HG02678 (cell line): ENCODE measurements at regions not wholly inside any gene's neighbourhood (a gene's known extent, or its start where the extent isn't known, plus 50 kb on each side); places are given as distances from the start of the nearest gene placed in this dataset.
"Not testable (repeated sequence)": the region's sequence is repeated elsewhere in the genome, so short reads cannot be mapped to it uniquely, and the experiment has no call there.

ENCODE experiments used
- ATAC-seq: cut with Tn5 transposase; IDR thresholded peaks from one replicate; pipeline ENCODE4 v1.9.1; 2021; ENCODE audit warnings: mild to moderate bottlenecking, moderate library complexity; ENCODE audit not compliant: unreplicated experiment

DNA sequence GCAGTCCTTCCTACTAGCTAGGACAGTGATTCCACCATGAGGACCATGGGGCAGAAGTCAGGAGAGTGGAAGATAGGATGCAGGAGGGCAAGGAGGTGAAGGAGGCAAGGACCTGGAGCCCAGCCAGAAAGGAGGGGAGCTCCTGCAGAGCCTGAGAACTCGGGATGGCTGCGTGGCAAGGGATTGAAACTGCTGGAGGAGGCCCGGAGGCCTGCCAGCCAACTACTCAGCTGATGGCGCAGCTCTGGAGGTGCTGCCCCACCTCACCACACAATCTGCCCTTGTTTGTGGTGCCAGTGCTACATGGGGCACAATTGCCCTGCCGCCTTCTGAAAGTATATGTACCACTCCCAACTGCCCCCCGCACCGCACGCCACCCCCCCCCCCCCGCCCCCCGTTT is 307.3 kb upstream of the CHRNA7 start:
- not testable (repeated sequence) for ATAC-seq

- ATAC-seq = not testable (repeated sequence)
Measured at GRCh38 chr15:31724903-31725302, 305.4 kb upstream of the CHRNA7 start.

- not testable (repeated sequence) for ATAC-seq
Measured at GRCh38 chr15:31725619-31726018, 304.7 kb upstream of the CHRNA7 start.

DNA sequence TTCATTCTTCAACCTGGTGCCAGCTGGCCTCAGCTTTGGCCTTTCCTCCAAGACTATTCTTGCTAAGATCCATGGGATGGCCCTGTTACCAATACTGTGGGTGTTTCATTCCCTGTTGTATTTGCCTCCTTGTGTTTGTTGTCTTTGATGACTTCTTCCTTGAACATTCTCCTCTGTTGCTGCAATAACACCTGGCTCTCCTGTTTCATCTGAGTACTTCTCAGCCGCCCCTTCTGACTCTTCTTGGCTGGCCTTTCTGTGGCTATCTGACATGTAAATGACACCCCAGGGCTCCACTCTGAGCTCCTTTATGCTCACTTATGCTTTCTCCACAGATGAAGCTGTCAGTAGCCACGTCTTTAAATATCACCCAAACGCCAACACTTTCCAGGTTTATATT is 302.7 kb upstream of the CHRNA7 start:
- no peak for ATAC-seq

DNA sequence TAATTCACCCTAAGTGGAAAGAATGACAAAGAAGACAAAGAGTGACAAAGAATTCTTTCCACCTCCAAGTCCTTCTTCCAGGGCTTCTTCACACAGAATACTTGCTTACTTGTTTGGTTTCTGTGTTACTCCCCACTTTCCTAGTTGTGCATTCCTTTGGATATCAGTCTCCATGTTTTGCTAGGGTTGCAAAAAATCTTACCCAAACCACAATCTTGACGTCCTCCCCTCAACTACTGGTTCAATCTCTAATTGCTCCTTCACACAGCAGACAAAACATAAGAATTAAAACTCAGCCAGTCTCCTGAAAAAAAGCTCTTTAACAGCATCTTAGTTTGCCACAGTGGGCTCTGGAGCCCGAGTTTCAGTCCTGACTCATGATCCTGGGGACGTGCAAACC is 297.6 kb upstream of the CHRNA7 start:
- ATAC-seq = no peak

- ATAC-seq = no peak
Measured at GRCh38 chr15:31733424-31733823, 296.9 kb upstream of the CHRNA7 start.

- no peak for ATAC-seq
Measured at GRCh38 chr15:31740203-31740602, 290.1 kb upstream of the CHRNA7 start.

GRCh38 chr15:31745841-31746240 is 284.5 kb upstream of the CHRNA7 start:
- ATAC-seq = no peak

GRCh38 chr15:31752065-31752762 is 278.1 kb upstream of the CHRNA7 start:
- ATAC-seq = no peak

GRCh38 chr15:31752905-31753304 is 277.4 kb upstream of the CHRNA7 start:
- no peak for ATAC-seq

GRCh38 chr15:31758126-31758525 is 272.2 kb upstream of the CHRNA7 start:
- ATAC-seq = no peak

DNA sequence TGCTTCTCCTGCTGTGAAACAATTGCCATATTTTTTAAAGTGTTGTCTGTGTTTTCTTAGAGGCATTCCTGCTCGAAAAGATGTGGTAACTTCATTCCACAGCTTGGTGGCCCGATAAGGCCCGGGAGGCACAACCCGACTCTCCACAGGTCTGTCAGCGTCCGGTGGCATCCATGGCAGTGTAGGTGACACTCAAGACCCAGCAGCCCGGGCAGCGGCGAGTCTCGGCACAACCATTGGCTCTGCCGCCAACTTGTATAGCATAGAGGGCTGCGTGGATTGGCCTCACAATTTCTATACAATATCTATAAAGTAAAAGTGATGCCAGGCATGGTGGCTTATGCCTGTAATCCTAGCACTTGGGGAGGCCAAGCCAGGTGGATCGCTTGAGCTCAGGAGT is 262.3 kb upstream of the CHRNA7 start:
- no peak for ATAC-seq

- ATAC-seq = no peak
Measured at GRCh38 chr15:31774045-31774444, 256.3 kb upstream of the CHRNA7 start.

- no peak for ATAC-seq
Measured at GRCh38 chr15:31776039-31776438, 254.3 kb upstream of the CHRNA7 start.

DNA sequence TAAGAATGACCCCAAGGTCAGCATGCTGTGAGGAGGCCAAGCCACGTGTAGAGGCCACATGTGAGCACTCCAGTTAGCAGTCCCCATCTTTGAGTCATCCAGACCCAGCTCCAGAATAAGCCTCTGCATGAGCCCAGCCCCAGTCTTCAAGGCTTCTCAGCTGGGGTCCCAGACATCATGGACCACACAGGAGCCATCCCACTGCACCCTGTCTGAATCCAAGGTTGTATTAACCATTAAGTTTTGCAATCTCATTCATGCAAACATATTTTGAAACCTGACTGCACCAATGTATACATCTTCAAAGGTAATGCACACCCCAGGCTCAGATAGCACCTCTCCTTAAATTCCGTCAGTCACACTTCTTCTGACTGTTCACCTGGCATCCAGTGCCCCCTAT is 249.1 kb upstream of the CHRNA7 start:
- ATAC-seq = no peak

DNA sequence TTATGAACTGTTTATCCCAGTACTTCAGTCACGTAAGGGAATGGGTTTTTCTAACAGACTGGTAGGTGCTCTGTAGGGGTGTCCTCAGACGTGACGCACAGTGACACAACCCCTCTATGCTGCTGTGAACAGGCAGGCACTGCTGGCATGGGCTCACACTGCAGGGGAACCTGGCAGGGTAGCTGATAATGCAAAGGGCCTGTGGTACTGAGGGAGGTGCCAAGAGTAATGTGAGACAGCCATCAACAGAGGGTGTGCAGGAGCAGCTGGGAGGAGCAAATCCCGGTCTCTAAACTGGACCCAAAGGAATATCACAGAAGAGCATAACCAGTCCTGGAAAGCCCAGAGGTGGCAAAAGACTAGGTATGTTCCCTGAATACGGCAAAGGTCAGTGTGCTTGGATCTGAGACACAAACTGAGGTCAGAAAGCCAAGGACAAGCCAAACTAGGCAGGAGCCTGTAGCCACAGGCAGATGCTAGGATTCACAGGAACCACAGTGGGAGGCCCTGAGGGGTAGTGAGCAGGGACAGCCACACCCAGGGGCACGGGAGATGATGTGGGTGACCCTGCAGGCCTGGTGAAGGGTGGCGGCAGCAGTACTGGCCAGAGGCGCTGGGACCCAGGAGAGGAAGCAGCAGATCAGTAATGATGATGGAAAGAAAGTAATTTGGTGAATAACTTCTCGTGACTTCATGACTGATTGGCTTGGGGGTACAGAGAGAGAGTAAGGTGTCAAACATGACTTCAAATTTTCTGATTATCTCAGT is 248.1 kb upstream of the CHRNA7 start:
- ATAC-seq = no peak

DNA sequence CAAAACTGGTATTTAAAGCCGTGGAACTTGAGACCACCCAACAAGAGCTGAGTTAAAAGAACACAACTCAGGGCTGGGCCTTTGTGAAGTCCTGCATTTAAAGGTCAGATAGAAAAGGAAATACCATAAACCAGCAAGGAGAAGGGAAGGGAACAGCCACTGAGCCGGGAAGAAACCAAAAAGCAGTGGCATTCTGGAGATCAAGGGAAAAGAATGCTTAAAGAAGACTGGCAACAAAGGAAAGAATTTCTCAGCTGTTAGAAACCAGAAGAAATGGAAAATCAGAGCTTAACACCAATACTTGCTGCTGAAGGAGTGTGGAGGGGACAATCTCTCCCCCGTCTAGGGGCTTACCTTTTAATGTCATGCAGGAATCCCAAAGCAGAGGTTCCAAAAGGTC is 247.4 kb upstream of the CHRNA7 start:
- ATAC-seq = no peak

GRCh38 chr15:31786360-31786759 is 244.0 kb upstream of the CHRNA7 start:
- no peak for ATAC-seq

DNA sequence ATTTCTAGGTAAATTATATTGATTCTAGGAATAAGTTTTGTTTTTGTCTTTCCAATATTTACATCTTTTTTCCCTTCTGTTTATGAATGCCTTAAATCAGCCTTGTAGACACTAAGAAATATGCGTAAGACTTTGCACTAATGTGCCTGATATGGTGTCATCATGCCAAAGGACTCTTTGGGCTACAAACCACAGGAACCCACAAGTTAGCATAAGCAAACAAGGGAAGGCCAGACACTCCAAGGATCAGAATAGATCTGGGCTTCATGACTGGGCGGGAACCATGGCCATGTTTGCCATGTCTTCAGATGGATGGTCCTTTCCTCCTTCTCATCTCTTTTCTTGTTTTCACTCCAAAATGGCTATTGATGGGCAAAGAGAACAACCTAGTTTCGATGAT is 242.2 kb upstream of the CHRNA7 start:
- ATAC-seq = no peak

DNA sequence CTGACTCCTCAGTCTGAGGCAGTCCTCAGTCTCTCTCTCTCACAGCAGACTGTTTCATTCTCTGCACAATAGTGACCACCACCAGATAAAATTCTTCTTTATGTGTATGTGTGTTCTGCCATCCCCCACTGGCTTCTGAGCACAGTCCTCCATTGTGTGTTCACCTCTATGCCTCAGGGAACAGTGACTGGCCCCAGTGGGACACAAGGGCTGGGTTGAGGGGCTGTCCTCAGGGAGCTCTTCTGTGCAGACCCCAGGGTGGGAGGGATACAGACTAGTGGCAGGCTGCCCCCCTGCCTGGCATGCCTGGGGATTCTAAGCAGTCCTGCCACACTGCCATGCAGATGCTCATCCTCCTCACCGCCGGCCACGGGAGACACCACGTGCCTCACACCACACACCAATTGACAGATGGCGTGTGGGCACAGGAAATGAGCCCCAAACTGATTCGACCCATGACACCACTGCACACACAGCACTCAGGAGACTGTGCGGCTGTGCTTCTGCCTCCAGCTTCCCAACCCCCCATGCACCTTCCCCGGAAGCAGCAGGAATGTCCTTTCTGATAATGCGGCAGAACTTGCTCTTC is 237.6 kb upstream of the CHRNA7 start:
- ATAC-seq = no peak

- no peak for ATAC-seq
Measured at GRCh38 chr15:31799319-31799714, 231.0 kb upstream of the CHRNA7 start.

DNA sequence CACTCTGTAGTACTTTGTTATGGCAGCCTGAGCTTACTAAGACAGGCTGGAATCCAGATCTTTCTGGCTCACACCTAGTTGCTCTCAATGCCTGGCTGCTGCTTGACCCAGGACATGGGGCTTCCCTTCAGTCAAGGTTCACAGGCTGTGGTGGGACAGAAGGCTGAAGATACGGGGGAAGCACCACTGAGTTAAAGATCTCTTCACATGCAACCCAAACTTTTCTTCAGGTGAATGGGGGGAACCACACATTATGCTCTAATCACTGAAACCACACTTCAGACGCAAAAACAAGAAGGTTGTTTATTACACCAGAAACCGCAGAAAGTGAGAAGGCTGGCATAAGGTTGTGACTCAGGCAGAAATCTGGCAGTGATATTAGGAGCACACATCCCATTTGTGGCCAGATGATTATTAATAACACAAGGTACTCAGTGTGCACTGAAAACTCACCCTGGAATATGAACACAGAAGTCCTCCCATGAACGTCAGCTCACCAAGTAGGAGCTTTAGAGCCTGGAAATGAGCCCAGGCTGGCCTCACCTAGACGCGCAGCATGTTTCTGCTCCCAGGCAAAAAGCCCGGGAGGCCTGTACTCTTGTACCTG is 230.5 kb upstream of the CHRNA7 start:
- peak; percentile 86 for ATAC-seq
